Esophagus squamous epithelium (tissue), 5 donors: ENCODE measurements at regions not wholly inside any gene's neighbourhood (a gene's known extent, or its start where the extent isn't known, plus 50 kb on each side); places are given as distances from the start of the nearest gene placed in this dataset.
A peak's percentile ranks its signal among the peaks of the same experiment; 100 is the strongest.

ENCODE experiments used
- DNase-seq: peaks from one replicate; lab custom pipeline; 2025; lab: John Stamatoyannopoulos, UW
- H3K27ac ChIP-seq, 4 donors: fragments of 200-600 bp; sonication (generic); one replicate each; pipeline ENCODE4 v1.5.1; 2016 to 2019; ENCODE audit warnings: mild to moderate bottlenecking in 1 of 4
- H3K27me3 ChIP-seq, 4 donors: fragments of 200-600 bp; sonication (generic); 1 replicate in 3 of 4; 2 replicates in 1 of 4; pipeline versions ENCODE4 v1.5.1 to v1.6.0; 2017 to 2021; ENCODE audit warnings: antibody characterized with exemption in 1 of 4
- H3K36me3 ChIP-seq, 3 donors: fragments of 200-600 bp; sonication (generic); one replicate each; pipeline ENCODE4 v1.5.1; 2016 to 2019
- H3K4me1 ChIP-seq, 3 donors: fragments of 200-600 bp; sonication (generic); one replicate each; pipeline ENCODE4 v1.5.1; 2017 to 2019
- H3K4me3 ChIP-seq, 4 donors: fragments of 200-600 bp; sonication (generic); 1 replicate in 3 of 4; 2 replicates in 1 of 4; pipeline ENCODE4 v1.5.1; 2016 to 2019; ENCODE audit warnings: mild to moderate bottlenecking in 2 of 4, moderate library complexity in 1 of 4
- H3K9me3 ChIP-seq, 3 donors: fragments of 200-600 bp; sonication (generic); one replicate each; pipeline ENCODE4 v1.5.1; 2016 to 2019
- CTCF ChIP-seq, 6 experiments: fragments of 450-650 bp in 4 of 6; fragments of 200-600 bp in 2 of 6; sonication (generic) in 2 of 6; IDR thresholded peaks; one replicate each; pipeline ENCODE4 v1.5.1; 2016 to 2019; ENCODE audit warnings: antibody characterized with exemption in 6 of 6, mild to moderate bottlenecking in 4 of 6, moderate library complexity in 4 of 6
- POLR2A ChIP-seq, 4 donors: fragments of 450-650 bp; IDR thresholded peaks; one replicate each; pipeline ENCODE4 v1.6.1; 2017; ENCODE audit warnings: antibody characterized with exemption in 4 of 4, mild to moderate bottlenecking in 4 of 4, moderate library complexity in 3 of 4
- WGBS, 2 donors: methylation state at CpG; one replicate each; pipeline ENCODE4 v1.1.5; 2018; 5-methylcytosine and 5-hydroxymethylcytosine counted together
- intact Hi-C: fragments of 100-400 bp; cut with DNase I; formaldehyde crosslinking; loops from one replicate; pipeline ENCODE4 v1.15.0; 2022
- donor health status: DM: yes; HTN: yes; CAD: no.

GRCh38 chr12:92444763-92445162 is 258.0 kb upstream of the PLEKHG7 start:
- Histone ChIP-seq H3K4me3 (no peak overlapping the region), H3K9me3 (no peaks in the 10 kb centered on the region), H3K36me3 (no peaks in the 10 kb centered on the region), H3K4me1 (peaks cover 8 to 33% (median 20%) of the 10 kb centered on the region in 3 donors), H3K27me3 (no peaks in the 10 kb centered on the region), H3K27ac (peak overlapping the region; percentile 62 to 80 (median 72))
- 71 to 88% methylated on average over 9 of the region's 9 CpGs for WGBS, 2 donors
- TF ChIP-seq CTCF (IDR thresholded peaks at IDR 0.05), result no peak
- peak in 1 of 4 donors; percentile 11 for TF ChIP-seq POLR2A (IDR thresholded peaks at IDR 0.05)
- no peak for DNase-seq
- intact Hi-C loops, result no loop called here

GRCh38 chr12:92442782-92443181 is 260.0 kb upstream of the PLEKHG7 start:
- H3K27ac ChIP-seq, result no peak overlapping the region
- H3K27me3 ChIP-seq, result no peaks in the 10 kb centered on the region
- no peak for TF ChIP-seq CTCF (IDR thresholded peaks at IDR 0.05)
- TF ChIP-seq POLR2A (IDR thresholded peaks at IDR 0.05), result no peak
- H3K4me1 ChIP-seq, result peaks cover 8 to 44% (median 26%) of the 10 kb centered on the region in 3 donors
- no peak for DNase-seq
- no peaks in the 10 kb centered on the region for H3K36me3 ChIP-seq
- WGBS, 2 donors, result 69 to 84% methylated on average over 3 of the region's 3 CpGs
- no peaks in the 10 kb centered on the region for H3K9me3 ChIP-seq
- intact Hi-C loops, result no loop called here
- H3K4me3 ChIP-seq, result no peak overlapping the region

- DNase-seq, result no peak
- WGBS, 2 donors, result 53 to 62% methylated on average over 4 of the region's 4 CpGs
- no peaks in the 10 kb centered on the region for H3K36me3 ChIP-seq
- no peaks in the 10 kb centered on the region for H3K27me3 ChIP-seq
- no peaks in the 10 kb centered on the region for H3K9me3 ChIP-seq
- intact Hi-C loops, result no loop called here
- no peak for TF ChIP-seq CTCF (IDR thresholded peaks at IDR 0.05)
- TF ChIP-seq POLR2A (IDR thresholded peaks at IDR 0.05), result no peak
- no peak overlapping the region for H3K27ac ChIP-seq
- H3K4me3 ChIP-seq, result no peak overlapping the region
- H3K4me1 ChIP-seq, result peaks cover 0 to 25% (median 12%) of the 10 kb centered on the region in 3 donors
Measured at GRCh38 chr12:92440072-92440471, 262.7 kb upstream of the PLEKHG7 start.

GRCh38 chr12:92439420-92439805 is 263.4 kb upstream of the PLEKHG7 start:
- Histone ChIP-seq H3K9me3 (no peaks in the 10 kb centered on the region), H3K36me3 (no peaks in the 10 kb centered on the region), H3K27ac (no peak overlapping the region), H3K4me3 (no peak overlapping the region), H3K4me1 (peaks cover 0 to 18% (median 8%) of the 10 kb centered on the region in 3 donors), H3K27me3 (no peaks in the 10 kb centered on the region)
- 14 to 24% methylated on average over 1 of the region's 1 CpG for WGBS, 2 donors
- DNase-seq, result no peak
- intact Hi-C loops, result no loop called here
- TF ChIP-seq CTCF (IDR thresholded peaks at IDR 0.05) (no peak), POLR2A (IDR thresholded peaks at IDR 0.05) (no peak)

- Histone ChIP-seq H3K9me3 (no peaks in the 10 kb centered on the region), H3K4me3 (no peak overlapping the region), H3K4me1 (peaks cover 0 to 15% (median 8%) of the 10 kb centered on the region in 3 donors), H3K27ac (no peak overlapping the region), H3K27me3 (no peaks in the 10 kb centered on the region), H3K36me3 (no peaks in the 10 kb centered on the region)
- DNase-seq, result no peak
- WGBS, 2 donors, result 79 to 82% methylated on average over 4 of the region's 4 CpGs
- intact Hi-C loops, result no loop called here
- TF ChIP-seq POLR2A (IDR thresholded peaks at IDR 0.05), result no peak
- no peak for TF ChIP-seq CTCF (IDR thresholded peaks at IDR 0.05)
Measured at GRCh38 chr12:92438641-92439419, 264.0 kb upstream of the PLEKHG7 start.
